GM18520 (cell line): ENCODE measurements at regions not wholly inside any gene's neighbourhood (a gene's known extent, or its start where the extent isn't known, plus 50 kb on each side); places are given as distances from the start of the nearest gene placed in this dataset.

ENCODE experiments used
- ATAC-seq: cut with Tn5 transposase; IDR thresholded peaks from one replicate; pipeline ENCODE4 v1.9.1; 2021; ENCODE audit not compliant: unreplicated experiment

DNA sequence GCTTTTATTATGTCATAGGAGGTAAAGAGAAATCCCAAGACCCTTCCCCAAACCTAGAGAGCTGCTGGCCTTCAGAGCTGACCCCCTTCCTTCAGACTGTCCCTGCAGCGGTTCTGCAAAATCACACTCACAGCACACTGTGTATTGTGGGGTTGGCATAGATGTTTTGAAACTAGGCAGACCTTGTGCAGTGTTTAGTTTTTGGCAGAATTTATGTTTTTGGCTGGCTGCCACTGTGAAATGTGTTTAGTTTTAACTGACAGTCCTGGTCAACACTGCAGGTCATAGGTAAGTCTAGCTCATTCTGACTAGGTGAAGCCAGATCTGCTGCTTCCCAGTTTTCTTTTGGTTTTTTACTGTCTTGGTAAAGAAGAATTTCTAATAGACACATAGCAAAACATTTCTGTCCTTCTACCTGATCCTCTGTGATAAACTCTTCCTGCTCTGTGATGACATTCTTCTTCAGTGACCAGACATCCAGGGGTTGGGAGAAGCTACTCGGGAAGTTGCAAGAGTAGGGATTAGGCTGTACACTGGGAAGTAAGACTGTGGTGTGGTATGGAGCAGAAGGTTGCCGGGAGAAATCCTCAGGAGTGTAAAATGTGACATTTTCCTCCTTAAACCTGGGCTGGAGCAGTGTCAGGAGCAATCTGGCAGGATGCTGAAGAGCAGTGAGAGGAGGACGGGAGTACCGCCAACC is 209.6 kb upstream of the MCTP2 start:
- ATAC-seq, result no peak

DNA sequence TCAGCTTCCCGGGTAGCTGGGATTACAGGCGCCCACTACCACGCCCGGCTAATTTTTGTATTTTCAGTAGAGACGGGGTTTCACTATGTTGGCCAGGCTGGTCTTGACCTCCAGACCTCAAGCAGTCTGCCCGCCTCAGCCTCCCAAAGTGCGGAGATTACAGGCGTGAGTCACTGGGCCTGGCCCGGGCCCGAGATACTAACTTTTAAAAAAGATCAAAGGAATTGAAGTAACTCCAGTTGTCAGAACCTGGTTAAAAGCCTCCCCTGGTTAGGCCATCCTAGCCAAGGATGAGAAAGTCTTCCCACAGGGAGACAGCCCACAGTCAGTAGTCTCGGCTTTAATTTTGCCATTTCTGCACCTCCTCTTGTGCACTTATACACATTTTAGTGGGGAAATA is 212.3 kb upstream of the MCTP2 start:
- ATAC-seq, result no peak

DNA sequence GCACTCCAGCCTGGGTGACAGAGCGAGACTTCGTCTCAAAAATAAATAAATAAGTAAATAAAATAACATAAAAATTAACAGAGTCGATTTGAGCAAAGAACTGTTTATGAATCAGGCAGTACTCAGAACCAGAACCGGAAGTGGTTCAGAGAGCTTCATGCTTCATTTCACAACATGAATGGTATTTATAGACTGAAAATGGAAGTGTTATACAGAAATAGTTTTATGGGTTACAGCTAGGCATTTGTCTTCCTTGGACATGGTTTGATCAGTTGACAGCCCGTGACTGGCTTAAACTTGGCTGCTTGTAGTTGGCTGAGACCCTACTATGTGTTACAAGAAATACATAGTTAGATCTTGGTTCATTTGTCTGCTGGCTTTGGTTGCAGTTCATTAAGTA is 216.0 kb upstream of the MCTP2 start:
- ATAC-seq, result no peak

DNA sequence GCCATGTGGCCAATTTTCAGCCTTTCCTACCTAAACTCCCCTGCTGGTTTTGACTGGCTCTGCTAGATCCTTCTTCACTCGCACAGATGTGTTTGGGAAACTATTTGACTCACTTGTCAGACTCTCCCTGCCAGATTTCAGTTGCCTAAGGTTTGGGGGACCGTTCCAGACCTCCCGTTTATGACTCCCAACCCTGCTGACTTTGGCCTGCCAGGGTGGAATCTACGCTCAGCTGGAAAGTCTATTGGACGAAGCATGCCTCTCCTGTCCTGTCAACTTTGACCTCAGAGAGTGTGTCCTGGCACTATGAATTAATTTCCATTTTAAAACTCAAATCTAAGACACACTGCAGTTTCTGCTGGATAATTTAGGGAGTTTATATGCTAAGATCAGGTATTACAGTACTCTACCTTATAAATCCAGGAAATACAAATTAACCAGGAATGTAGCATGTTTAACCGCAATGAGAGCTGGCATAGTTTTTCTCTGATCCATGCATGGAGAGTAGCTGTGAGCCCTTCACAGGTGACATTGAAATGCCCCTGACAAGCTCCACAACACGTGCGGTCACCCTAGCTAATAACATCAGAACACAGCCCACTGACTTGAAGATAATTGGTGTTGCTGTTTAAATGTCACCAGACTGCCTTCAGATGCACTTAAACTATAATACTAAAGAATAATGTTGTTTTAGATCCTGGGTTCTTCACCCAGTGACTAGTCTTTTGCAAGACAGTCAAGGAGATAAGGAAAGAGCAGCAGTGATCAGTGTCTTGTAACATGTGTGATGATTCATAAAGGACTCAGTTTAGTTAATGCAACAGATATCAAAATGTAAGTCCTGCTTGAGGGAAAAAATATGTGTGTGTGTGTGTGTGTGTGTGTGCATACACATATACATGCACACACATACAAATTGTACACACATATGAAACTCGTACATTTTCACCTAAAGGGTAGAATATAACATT is 223.0 kb upstream of the MCTP2 start:
- no peak for ATAC-seq

DNA sequence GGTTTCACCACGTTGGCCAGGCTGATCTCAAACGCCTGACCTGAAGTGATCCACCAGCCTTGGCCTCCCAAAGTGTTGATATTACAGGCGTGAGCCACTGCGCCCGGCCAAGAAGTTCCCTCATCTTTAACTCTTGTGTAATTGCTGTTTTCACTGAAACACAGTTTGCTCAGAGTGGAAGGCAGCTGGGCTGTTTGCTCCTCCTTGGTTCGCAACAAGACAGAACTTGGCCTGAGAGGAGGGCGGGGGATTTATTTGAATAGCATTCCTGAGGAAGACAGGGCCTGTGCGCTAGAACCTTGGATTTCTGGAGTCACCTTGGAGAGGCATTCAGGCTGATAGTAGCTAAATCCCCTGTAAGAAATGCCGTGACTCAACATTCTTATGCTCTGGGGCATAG is 226.7 kb upstream of the MCTP2 start:
- no peak for ATAC-seq

DNA sequence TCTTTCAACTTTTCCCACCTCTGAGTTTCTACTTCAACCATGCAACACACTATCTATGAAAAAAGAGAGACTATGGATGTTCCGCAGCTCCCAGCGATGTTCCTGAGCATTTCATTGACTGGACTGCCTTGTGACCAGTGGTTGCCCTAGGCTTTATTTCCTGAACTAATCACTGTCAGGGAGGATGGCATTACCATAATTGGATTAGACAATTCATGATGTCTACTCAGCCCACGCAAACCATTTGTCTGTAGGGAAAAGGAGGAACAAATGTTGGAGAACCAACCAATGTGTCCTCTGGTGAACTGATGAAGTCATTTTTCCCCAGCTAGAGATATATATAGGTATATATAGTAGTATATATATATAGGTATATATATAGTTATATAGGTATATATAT is 229.3 kb upstream of the MCTP2 start:
- no peak for ATAC-seq

DNA sequence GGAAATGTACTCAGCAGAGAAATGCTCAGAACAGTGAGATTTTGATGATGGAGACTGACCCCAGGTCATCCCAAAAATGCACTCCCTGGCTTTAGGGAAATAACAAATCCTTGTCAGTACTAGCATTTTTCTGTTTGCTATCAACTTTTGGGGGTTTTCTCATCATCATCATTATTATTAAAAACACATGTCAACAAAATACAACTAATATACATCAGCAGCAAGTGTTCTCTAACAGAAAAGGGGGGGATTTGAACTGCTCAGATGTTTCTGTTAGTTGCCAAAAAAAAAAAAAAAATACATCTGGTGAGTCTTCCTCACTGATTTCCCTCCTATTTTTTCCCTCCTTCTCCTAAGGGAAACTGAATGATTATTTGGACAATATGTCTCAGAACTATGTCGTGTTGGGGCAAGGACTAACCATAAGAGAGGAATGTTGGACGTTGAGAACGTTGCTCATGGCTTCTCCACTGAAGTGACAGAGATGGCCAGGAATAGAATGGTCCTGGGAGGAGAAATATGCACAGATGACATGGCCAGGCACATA is 230.0 kb upstream of the MCTP2 start:
- no peak for ATAC-seq

DNA sequence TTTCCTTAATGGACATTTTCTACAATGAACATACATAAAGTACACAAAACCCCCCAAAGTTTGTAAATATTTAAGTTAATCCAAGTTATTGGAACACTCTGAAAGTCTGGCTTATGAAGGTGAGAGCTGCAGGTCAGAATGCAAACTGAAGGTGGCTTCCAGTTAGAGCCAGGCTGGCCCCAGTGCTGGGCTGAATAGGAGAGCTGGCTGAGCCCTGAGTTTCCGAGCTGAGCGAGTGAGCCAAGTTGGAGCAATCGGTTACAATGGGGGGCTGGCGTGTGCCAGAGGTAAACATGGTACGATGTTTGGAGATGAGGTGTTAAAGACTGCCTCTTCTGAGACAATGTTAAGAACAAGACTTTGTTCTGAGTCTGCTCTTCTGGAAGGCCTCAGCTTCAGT is 230.8 kb upstream of the MCTP2 start:
- no peak for ATAC-seq

DNA sequence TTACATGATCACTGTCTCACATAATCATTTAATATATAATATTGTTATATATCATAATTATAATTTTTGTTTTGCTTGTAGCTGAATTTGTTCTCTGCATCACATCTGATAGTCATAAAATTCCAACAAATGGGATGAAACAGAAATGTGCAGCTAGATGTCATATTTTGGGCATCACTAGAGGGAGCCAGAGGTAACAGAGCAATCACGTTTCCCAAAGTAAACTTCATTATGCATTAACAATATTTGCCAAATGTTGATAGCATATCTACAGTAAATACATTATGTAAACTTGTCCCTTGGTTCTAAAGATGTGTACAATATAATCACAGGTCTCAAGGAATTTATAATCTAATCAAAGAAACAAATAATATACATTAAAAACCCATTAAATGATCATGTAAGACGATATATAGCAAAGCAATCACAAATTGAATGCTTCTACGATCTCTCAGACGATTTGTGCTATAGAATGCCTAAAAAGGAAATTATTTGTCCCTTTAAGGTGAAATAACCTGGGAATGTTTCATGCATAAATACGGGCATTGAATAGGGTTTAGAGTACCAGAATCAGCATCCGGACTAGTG is 234.2 kb upstream of the MCTP2 start:
- no peak for ATAC-seq

DNA sequence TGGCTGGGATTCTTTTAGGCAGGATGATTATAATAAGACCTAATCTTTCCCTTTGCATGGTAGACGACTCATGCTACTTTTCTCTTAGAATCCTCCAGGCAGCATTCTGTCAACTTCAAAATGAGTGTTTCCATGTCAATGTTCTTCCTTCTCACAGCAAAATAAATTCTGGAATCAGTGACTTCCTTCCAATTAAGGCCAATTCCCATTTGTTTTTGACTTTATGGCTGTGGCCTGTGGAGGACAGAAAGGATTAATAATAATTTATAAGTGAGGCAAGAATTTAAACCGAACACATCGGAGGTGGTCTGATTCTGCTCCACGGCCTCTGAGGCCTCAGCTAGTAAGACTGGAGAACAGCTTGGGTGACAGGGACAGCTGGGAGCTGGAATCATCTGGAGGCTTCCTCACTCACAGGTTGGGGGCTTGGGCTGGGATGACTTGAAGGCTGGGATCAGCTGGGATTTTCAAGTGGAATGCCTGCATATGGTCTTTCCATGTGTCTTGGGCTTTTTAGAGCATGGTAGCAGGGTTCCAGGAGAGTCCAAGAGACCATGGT is 241.8 kb upstream of the MCTP2 start:
- ATAC-seq, result no peak

DNA sequence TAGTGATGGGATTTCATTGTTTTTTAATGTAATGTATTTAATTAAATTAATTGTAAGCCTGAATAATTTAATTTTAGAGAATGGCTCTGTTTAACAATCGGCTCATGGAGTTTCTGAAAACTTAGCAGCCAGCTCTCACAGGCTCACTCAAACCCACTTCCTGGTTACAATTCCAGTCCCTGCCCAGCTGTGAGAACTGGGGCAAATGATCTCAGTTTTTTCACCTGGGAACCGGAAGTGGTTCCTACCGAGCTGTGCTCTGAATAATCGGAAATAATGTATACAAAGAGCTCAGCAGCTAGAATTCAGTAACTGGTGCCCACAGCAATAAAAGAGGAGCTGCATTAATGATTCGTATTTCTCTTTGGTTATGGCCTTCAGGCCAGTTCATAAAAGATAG is 244.3 kb upstream of the MCTP2 start:
- no peak for ATAC-seq

DNA sequence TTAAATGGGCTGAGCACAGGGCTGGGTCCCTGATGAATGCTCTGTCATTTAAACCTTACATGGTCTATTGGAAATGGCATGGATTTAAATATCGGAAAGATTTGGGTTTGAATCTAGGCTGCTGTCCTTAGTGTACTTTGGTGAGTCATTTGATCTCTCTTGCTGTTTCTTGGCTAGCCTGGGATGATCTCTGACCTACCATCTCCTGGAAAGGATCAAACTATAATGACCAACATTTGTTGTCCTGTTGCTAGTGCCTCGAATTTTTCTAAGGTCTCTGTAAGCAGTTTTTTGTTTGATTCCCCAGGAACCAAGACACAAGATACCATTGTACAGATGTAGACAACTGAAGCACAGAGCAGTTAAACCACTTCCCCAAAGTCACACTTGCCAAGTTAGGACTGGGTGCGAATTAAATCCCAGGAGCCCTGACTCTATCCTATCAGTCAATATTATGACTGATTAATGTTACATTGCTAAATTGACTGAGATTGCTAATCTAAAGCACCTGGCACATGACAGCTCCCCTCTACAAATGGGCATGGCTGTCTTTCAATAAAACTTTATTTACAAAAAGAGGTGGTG is 244.9 kb upstream of the MCTP2 start:
- no peak for ATAC-seq

DNA sequence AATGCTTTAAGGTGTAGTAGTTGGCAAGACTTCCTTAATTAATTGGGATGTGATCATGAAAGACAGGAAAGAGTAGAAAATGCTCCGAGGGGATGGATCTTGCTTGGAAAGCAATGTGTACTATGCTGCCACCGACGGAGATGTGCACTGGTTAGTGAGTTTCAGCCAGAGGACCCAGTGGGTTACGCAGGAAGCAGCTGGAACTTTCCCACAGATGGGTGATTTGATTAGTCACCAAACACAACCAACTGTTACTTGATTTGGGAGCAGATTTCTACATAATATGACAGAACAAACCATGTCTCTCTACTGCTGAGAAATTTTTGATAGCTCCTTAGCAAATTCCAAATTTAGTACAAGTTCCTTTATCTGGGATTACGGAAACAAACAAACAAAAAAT is 245.4 kb upstream of the MCTP2 start:
- no peak for ATAC-seq

DNA sequence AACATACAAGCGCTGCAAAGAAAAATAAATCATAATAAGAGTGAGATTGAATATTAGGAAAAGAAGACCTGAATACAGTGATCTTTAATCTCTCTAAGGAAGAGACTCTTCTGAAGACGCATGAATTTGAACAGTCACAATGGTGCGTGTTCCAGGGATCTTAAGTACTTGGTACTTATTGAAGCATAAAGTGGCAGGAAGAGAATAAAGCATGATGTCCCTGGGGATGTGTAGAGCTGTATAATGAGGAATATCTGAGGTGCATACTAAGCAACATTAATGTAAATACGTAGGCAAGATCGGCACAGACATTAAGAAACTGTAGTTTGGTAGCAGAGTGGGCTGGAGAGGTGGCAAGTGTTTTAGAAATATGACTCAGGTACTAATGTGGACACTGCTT is 246.2 kb upstream of the MCTP2 start:
- ATAC-seq, result no peak

DNA sequence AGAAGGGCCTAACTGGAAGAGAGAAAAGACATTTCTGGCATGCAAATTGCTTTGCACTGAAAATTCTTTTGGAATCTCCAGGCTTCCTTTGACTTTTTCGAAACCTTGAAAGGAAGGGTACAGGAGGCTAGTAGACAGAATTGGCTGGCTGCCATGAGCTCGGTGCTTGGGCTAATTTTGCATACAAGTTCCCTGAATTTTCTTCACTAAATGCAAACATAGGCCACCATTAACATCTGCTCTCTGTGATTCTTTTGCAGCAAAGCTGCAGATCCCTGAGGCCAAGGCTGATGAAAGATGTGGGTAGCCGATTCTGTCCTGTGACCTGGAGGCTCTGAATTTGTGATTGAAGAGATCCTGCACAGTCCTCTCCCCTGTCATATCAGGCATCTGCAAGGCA is 247.8 kb upstream of the MCTP2 start:
- no peak for ATAC-seq

DNA sequence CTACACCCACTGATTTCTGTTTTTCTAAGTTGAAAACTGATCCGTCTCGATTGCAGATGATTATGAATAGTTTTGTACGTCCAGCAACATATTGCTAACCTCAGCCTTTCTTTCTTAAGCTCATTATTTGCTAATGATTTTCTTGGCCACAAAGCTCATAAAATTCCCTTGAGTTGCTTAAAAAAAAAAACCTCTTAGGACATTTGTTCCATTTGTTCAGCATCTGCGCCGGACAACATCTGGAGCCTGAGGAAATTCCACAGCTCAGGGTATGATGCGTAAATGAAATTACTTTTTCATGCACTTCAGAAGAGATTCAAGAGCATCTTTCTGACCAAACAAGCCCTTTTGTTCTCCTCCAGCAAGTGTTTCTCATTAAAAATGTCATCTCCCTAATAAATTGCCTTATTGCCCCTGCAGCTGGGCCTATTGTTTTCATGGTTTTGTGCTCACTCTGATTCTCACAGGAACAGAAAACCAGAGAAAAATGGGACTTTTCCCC is 249.1 kb upstream of the MCTP2 start:
- ATAC-seq, result no peak

DNA sequence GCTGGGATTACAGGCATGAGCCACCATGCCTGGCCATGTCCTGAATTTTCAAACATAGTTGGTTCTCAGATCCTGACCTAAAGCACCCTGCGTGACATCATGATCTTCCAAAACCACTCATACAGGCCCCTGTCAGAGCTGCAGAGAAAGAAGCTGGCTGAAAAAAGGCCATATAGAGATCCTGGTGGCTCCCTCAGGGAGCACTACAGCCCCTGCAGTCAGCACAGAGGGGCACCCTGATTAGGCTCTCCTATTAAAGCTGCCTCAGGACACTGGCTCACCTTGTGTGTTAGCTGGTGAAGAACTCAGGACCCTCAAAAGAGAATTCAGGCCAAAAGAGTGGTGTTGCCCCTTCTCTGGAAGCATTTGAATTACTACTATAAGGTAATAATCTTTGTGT is 249.7 kb upstream of the MCTP2 start:
- no peak for ATAC-seq

DNA sequence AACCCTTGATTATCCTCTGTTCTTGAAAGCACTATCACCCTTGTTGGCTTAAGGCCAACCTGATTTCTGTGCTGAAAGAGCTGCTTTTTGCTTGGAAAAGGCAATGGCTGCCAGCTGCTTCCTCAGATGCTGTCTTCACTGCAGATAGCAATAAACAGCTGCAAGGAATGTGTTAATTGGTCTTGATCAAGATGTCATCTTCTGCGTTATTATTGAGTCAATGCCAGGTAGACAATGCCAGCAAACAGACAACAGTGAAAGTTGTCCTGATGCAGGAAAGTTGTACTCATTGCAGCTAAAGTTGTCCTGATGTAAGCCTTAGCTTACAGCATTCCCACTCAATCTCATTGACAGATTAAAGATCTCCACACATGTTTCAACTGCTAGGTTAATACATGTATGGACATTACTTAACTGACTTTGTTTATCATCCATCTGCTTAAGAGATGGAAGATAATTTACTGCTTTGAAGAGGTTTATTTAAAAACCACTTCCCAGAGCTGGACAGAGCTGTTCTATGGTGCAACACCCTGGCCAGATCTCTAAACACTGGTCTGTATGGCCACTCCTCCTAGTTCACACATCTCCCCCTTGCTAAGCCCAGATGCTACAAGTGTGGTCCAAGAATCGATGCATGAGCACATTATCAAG is 251.0 kb upstream of the MCTP2 start:
- no peak for ATAC-seq

DNA sequence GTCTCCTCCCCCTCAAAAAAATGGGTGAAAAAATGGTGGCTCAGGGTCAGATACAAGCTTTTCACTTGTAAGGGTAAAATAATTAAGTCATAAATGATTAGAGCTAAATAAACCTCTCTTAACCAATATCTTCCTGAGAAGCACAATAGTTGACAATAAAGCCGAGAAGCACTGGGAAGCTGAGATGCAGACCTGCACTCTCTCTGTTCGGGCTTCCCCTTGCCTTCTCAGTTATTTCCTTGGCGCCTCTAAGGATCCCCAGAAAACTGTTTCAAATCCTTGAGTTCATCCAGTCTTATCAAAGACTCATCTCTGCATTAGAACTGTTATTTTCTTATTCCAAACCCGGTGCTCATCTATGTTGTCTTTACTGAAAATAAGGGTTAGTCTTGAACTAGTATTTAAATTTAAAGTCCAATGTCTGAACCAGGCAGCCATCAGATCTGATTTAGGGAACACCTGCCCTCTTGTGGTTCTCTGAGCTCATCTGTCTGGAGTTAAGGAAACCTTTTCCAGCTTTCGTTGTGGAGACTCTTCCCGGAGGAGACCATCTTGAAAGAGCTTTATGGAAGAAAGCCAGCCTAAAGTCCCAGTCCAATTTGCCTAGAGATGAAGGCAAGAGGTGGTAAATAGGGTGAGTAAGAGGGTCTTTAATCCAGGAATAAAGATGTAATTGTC is 256.4 kb upstream of the MCTP2 start:
- no peak for ATAC-seq

DNA sequence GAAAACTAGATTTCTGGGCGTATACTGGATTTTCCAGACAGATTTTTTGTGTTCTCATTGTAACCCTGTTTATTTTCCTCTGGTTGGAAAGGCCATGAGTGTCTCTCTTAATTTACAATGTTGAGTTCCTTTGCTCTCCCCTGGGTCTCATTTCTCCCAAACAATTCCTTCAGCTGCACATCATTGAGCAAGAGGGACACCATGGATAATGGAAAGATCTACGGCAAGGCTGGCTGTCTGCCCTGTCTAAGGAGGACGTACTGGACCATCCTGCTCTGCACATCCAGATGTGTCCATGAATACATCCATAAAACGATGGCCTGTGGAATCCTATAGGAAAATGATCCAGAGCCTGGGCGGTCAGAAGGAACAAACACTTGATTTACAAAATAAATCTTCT is 258.1 kb upstream of the MCTP2 start:
- no peak for ATAC-seq
